Gastroesophageal sphincter (tissue), 3 donors: ENCODE measurements at regions not wholly inside any gene's neighbourhood (a gene's known extent, or its start where the extent isn't known, plus 50 kb on each side); places are given as distances from the start of the nearest gene placed in this dataset.

Experiments used
- POLR2A ChIP-seq, 2 donors: fragments of 450-650 bp; IDR thresholded peaks; one replicate each; pipeline ENCODE4 v1.6.1; 2017; ENCODE audit warnings: antibody characterized with exemption in 2 of 2, mild to moderate bottlenecking in 2 of 2, moderate library complexity in 1 of 2
- POLR2AphosphoS5 ChIP-seq: sonication (generic); formaldehyde crosslinking; IDR thresholded peaks from one replicate; pipeline ENCODE4 v1.6.1; 2017; ENCODE audit warnings: antibody characterized with exemption
- TF ChIP-seq, protein P1 (sequence below), 4 experiments: fragments of 200-600 bp in 2 of 4; fragments of 450-650 bp in 2 of 4; sonication (generic) in 1 of 4; IDR thresholded peaks; one replicate each; pipeline ENCODE4 v1.5.1; 2017 to 2019; ENCODE audit warnings: antibody characterized with exemption in 4 of 4, mild to moderate bottlenecking in 2 of 4, moderate library complexity in 2 of 4

DNA sequence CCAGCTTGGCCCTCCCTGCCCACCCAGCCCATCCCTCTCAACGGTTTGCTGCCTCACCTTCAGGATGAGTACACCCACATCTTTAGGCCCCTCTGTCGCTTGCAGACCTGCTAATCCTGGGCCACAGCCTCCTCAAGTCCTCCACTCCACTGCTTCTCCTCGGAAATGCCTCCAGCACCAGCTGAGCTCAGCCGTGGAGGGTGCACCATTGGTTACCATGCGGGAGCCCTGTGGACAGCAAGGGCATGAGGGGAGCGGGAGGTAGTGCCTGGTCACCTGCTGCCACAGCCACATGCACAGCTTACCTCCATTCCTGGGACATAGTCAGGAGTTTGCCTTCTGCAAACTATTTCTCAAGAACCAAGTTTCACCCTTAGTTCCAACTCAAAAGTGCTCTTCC is 286.3 kb upstream of the ZMIZ1 start:
- TF ChIP-seq POLR2AphosphoS5 = no peak
- TF ChIP-seq, protein P1, sequence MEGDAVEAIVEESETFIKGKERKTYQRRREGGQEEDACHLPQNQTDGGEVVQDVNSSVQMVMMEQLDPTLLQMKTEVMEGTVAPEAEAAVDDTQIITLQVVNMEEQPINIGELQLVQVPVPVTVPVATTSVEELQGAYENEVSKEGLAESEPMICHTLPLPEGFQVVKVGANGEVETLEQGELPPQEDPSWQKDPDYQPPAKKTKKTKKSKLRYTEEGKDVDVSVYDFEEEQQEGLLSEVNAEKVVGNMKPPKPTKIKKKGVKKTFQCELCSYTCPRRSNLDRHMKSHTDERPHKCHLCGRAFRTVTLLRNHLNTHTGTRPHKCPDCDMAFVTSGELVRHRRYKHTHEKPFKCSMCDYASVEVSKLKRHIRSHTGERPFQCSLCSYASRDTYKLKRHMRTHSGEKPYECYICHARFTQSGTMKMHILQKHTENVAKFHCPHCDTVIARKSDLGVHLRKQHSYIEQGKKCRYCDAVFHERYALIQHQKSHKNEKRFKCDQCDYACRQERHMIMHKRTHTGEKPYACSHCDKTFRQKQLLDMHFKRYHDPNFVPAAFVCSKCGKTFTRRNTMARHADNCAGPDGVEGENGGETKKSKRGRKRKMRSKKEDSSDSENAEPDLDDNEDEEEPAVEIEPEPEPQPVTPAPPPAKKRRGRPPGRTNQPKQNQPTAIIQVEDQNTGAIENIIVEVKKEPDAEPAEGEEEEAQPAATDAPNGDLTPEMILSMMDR (IDR thresholded peaks at IDR 0.05) = no peak
- TF ChIP-seq POLR2A (IDR thresholded peaks at IDR 0.05) = no peak
